ENCODE measurements at regions not wholly inside any gene's neighbourhood (a gene's known extent, or its start where the extent isn't known, plus 50 kb on each side); places are given as distances from the start of the nearest gene placed in this dataset.

GRCh38 chr11:69231466-69232018 is 62.4 kb upstream of the MYEOV start:
- TF ChIP-seq CTCF (IDR thresholded peaks at IDR 0.05; ENCODE audit: insufficient read depth, low read depth, low read length) = no peak
- H3K4me3 ChIP-seq (ENCODE audit: low read depth, low read length) = no peak overlapping the region
- no peak for DNase-seq (ENCODE audit: low read depth)

- DNase-seq (ENCODE audit: low read depth) = no peak
- no peak overlapping the region for H3K4me3 ChIP-seq (ENCODE audit: low read depth, low read length)
- no peak for TF ChIP-seq CTCF (IDR thresholded peaks at IDR 0.05; ENCODE audit: insufficient read depth, low read depth, low read length)
Observed at GRCh38 chr11:69232821-69233743, 60.9 kb upstream of the MYEOV start.

- DNase-seq (ENCODE audit: low read depth) = no peak
- TF ChIP-seq CTCF (IDR thresholded peaks at IDR 0.05; ENCODE audit: insufficient read depth, low read depth, low read length) = no peak
- no peak overlapping the region for H3K4me3 ChIP-seq (ENCODE audit: low read depth, low read length)
Observed at GRCh38 chr11:69233744-69234570, 60.0 kb upstream of the MYEOV start.

GRCh38 chr11:69234740-69235710 is 58.9 kb upstream of the MYEOV start:
- DNase-seq (ENCODE audit: low read depth) = no peak
- H3K4me3 ChIP-seq (ENCODE audit: low read depth, low read length) = no peak overlapping the region
- no peak for TF ChIP-seq CTCF (IDR thresholded peaks at IDR 0.05; ENCODE audit: insufficient read depth, low read depth, low read length)

- DNase-seq (ENCODE audit: low read depth) = no peak
- no peak for TF ChIP-seq CTCF (IDR thresholded peaks at IDR 0.05; ENCODE audit: insufficient read depth, low read depth, low read length)
Observed at GRCh38 chr11:69238573-69239351, 55.2 kb upstream of the MYEOV start.

More at GRCh38 chr11:69238573-69239351, 55.2 kb upstream of the MYEOV start:
- H3K4me3 ChIP-seq (ENCODE audit: low read depth, low read length) = no peak overlapping the region

All from fibroblast of villous mesenchyme (primary cell).